NCI-H1417 treated with DMSO at 0.1 percent for 48 hours (cell line): ENCODE measurements at regions not wholly inside any gene's neighbourhood (a gene's known extent, or its start where the extent isn't known, plus 50 kb on each side); places are given as distances from the start of the nearest gene placed in this dataset.

Experiments used
- DNase-seq: peaks from one replicate; lab custom pipeline; 2025; lab: John Stamatoyannopoulos, UW

DNA sequence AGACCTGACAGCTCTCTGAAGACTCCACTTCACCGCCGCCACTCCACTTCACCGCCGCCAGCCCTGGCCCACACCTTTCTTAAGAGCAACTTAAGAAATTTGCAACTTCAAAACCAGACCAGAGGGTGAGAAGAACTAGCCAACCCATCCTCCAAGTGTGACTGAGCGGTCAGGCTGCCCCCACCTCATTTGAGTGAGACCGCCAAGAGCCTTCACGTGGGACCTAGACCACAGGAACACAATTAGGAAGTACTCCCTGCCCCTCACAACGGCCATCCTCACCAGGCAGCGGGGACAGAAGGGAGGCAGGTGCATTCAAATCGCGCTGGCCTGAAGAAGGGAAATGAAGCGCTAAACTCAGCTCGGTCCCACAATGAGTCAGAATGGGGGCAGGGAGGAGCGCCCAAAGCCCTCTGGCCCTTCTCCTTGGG lies 156.8 kb upstream of the BCL6 start:
- DNase-seq, result no peak

DNA sequence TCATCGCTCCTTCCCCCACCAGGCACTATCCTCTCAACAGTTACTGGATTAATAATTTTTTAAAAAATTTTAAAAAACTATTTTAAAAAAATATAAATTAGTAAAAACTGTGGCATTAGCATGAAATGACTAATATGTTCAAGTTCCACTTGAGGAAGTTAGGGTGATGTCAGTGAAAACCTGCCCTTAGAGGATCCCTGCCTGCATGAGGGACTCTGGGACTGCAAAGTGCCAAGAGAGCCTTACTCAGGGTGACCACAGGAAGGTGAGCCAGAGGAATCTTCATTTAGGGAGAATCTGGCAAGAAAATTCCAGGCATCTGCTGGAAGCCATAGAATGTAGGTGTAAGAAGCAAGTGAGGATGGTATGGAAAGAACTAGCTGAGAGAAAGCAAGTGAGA lies 157.7 kb upstream of the BCL6 start:
- no peak for DNase-seq

GRCh38 chr3:187903697-187904096 lies 158.4 kb upstream of the BCL6 start:
- DNase-seq, result no peak

DNA sequence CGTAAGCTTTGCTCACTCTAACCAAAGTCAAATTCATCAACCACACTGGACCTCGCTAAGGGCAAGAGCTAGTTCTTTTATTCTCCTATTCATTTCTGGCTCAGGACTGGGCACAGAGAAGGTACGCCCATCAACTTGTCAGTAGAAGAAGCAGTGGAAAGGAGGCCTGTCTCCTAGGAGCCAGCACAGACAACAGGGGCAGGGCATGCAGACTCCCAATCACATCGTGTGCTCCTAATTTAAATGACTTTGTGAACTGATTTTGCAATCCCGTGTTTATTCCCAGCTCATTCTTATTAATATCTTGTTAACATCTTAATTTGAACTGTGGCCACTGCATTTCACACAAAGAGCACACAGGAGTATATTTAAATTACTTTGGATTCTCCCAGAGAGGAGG lies 161.1 kb upstream of the BCL6 start:
- DNase-seq, result no peak

DNA sequence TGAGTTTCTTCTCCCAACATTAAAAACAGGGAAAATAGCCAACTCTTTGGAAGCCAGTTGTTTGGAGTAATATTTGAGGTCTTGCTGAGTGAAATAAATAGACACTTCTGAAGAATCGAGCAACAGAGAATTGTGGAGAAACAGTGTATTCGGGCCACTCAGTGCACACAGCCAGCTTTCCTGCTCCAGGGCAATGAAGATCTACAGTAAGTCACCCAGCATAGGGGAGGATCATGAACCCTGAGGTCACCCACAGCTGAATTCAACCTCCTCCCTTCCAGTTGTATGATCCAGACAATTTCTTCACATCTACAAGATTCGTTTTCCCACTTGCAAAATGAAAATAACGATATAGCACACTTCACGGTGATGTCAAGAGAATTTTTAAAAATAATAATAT lies 161.7 kb upstream of the BCL6 start:
- DNase-seq, result no peak

GRCh38 chr3:187909866-187910265 lies 164.6 kb upstream of the BCL6 start:
- DNase-seq, result no peak

DNA sequence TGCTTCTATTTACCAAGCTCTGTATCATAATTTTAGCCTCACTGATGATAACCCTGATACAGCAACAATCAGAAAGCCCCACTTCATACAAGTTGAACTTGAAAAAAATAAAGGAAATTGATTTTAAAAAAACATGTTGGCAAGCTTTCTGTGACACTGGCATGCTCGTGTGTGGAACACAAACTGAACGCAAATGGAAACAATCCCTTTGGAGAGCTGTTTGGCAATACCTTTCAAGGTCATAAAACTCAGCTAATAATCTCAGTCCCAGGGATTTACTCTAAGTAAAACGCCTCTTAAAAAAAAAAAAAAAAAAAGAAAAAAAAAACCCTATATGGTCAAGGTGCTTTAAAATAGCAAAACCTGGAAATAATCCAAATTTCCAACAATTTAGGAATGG lies 166.7 kb upstream of the BCL6 start:
- DNase-seq, result no peak

GRCh38 chr3:187913617-187914033 lies 168.4 kb upstream of the BCL6 start:
- no peak for DNase-seq

DNA sequence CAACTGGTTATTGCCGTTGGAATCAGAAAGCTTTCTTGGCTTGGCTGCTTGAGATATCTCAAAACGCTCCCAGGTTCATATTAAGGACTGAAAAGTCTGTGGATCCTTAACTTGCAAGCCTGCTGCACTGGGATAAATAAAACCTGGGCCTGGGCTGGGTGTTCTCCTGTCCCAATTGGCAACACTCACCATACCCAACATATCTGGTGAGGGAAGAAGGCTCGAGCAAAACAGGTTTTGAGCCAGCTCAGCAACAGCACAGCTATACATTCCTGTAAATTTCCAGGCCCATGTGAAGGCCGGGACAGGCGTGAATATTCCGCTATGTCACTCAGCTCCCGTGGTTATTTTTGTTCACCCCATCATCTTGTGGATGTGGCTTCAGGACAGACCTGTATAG lies 169.0 kb upstream of the BCL6 start:
- no peak for DNase-seq

DNA sequence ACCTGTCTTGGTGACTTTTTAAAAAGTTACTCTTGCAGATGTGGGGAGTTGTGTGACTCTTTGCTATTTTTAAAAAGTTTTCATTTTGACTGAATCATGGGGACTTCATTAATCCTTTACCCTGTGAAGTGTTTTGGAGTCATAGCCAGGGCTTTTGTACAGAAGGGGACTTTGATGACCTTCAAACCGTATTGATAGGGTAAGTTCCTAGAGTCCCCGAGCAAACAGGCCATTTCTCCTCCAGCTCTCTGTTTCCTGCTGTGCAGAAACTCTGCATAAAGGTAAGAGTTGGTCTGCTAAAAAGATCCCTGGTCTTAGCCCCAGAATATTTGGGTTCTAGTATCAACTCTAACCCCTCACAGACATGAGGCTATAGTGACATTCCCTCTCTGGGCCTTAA lies 170.8 kb upstream of the BCL6 start:
- DNase-seq, result no peak

DNA sequence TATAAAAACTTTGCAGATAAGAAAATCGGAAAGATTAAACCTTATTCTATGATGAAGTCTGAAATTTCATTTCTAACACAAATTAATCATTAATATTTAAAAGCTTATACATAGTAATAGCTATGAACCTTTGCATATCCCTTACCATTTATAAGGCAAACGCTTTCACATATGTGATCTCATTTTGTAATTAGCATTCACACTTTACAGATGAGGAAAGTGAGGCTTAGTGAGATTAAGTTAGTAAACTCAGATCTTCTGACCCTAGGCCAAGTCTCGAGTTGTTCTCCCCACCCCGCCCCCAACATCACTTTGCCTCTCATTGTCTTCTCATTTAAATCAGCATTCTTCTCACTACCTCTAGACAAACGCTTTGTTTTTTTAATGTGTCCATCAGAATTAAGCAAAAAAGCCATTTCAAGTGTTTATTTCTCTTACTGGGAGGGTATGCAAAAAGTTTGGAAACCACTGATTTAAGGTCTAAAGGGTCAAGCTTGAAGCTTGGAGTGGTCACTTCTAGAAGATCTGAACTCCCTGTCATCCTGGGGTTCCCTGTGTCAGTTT lies 172.9 kb upstream of the BCL6 start:
- DNase-seq, result no peak

GRCh38 chr3:187919048-187919447 lies 173.8 kb upstream of the BCL6 start:
- no peak for DNase-seq

GRCh38 chr3:187919544-187919943 lies 174.3 kb upstream of the BCL6 start:
- no peak for DNase-seq

DNA sequence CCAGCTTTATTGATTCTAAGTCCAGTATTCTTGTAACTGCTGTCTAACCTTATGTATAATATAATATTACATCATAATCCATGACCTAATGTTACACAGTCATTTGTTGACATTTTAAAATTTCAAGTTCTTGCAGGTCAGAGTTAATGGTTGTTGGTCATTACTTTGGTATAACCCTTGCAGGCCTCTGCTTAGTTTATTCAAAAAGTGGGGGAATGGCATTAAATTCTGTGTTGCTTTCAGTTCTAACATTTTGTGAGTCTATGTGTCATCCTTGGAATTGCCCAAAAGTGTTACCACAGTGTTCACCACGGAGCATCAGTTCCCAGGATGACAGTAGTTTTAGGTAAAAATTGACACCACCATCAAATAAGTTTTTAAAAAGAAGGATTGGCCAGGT lies 174.8 kb upstream of the BCL6 start:
- no peak for DNase-seq

GRCh38 chr3:187920913-187921312 lies 175.6 kb upstream of the BCL6 start:
- no peak for DNase-seq

DNA sequence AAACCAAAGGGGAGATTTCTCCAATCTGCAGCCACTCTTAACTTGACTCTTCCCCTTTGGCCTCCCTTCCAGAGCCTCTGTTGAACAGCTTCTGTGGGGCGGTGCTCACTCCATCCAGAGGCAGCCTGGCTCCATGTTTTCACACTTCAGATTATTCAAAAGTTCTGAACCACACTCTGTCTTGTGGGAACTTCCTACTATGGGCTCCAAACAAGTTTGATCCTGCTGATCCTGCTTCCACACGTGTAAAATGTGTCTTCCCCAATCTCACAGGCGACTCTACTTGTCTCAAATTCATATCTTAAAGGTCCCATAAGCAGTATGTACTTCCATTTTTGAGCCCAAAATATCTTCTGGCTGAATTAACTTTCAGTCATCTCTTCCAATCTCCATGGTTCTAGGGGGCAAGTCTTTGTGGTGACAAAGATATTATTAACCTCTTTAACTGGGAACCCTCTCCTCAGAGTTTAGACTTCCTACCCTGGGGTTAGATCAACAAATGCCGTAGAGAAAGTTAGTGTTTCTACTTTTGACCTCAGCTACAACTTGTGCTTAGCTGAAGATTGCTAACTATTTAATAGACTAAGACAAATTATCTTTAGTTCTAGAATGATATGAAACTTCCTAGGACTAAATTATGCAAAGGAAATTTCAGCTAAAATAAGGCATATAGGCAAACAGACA lies 176.3 kb upstream of the BCL6 start:
- no peak for DNase-seq

GRCh38 chr3:187922704-187923416 lies 177.6 kb upstream of the BCL6 start:
- DNase-seq, result no peak

DNA sequence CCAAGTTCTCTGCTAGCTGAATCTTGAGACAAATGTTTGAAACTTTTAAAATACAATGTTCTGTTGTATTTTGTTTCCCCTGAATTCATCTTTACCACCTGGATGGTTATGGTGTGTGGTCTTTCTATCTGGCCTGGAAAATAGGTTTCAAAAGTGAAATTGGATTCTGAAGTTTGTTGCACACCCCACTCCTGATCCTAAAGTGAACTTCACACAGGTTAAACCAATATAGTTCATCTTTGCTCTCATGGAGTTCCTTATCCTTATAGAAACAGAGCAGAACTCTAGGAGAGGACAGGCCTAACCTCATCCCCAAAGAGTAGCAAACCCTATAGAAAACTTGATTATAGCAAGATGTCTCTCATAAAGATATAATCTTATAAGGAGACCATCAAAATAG lies 179.4 kb upstream of the BCL6 start:
- no peak for DNase-seq

- no peak for DNase-seq
Measured at GRCh38 chr3:187925326-187925725, 180.1 kb upstream of the BCL6 start.

DNA sequence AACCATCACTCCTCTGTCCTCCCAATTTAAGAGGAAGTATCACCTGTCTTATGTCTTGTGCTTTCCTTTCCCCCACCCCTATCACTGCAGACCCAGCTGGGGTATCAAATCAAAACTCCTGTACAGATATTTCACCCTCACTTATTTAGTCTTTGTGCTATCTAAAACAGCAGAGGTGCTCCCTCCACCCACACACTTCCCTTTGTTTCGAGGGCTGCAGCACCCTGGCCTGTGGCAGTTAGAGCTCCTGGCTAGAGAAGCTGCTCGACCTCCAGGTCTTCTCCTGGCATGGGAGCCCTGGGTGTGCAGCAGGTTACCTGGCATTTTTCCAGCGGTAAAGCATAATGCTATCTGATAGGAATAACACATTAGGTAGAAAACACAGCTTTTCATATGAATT lies 181.4 kb upstream of the BCL6 start:
- no peak for DNase-seq

GRCh38 chr3:187927565-187927964 lies 182.3 kb upstream of the BCL6 start:
- DNase-seq, result no peak

- DNase-seq, result no peak
Measured at GRCh38 chr3:187929112-187929816, 184.0 kb upstream of the BCL6 start.

DNA sequence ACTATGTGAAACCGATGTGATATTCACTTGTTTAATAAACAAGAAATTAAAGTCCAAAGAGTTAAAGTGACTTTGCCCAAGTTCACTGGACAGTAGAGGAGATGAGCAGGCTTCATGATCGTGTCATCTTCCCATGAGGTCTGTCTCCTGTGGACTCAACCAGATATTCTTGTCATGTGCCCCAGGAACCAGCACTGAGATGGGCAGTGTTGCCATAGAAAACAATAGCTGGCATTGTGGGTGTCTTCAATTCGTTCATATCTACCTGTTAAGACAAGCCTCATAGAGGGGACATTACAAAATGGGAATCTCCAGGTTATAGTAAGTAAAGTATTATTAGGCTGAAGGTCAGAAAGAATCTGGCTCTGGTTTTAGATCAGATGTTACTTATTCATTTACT lies 184.8 kb upstream of the BCL6 start:
- DNase-seq, result no peak
